Frontal cortex (tissue), 3 donors: ENCODE measurements at regions not wholly inside any gene's neighbourhood (a gene's known extent, or its start where the extent isn't known, plus 50 kb on each side); places are given as distances from the start of the nearest gene placed in this dataset.
A peak's percentile ranks its signal among the peaks of the same experiment; 100 is the strongest.
"Not testable (repeated sequence)": the region's sequence is repeated elsewhere in the genome, so short reads cannot be mapped to it uniquely, and the experiment has no call there.

ENCODE experiments used
- DNase-seq, 2 donors: peaks; one replicate each; pipeline ENCODE4 v3.0.0; 2012; ENCODE audit warnings: low spot score in 2 of 2
- FAIRE-seq: peaks from 2 replicates; lab custom pipeline; 2012; peaks lifted over from hg19 to GRCh38; lab: Jason Lieb, UNC
- donor health status: control.
- donor health status: control.
- donor health status: control.

DNA sequence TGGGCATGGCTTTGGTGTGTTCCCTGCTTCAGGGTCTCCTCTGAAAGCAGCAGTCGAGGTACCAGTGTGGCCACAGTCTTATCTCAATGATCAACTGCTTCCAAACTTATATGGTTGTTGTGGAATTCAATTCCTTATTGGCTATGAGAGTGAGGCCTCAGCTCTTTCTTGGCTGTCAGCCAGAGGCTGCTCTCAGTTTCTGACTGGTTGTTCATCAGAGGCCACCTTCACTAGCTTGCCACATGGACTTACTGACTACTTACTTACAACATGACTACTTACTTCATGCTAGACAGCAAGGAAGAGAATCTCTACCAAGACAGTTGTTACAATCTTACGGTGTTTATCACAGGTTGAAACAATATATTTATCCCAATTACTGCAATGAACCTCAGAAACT lies 789.2 kb downstream of the DIPK2A start:
- no peak for FAIRE-seq
- no peak for DNase-seq

GRCh38 chr3:144762091-144762490 lies 790.5 kb downstream of the DIPK2A start:
- no peak for FAIRE-seq

GRCh38 chr3:144763878-144764454 lies 792.3 kb downstream of the DIPK2A start:
- DNase-seq = no peak
- no peak for FAIRE-seq

More at GRCh38 chr3:144762091-144762490, 790.5 kb downstream of the DIPK2A start:
- no peak for DNase-seq

- FAIRE-seq = no peak
- no peak for DNase-seq
Measured at GRCh38 chr3:144770281-144770680, 798.7 kb downstream of the DIPK2A start.

DNA sequence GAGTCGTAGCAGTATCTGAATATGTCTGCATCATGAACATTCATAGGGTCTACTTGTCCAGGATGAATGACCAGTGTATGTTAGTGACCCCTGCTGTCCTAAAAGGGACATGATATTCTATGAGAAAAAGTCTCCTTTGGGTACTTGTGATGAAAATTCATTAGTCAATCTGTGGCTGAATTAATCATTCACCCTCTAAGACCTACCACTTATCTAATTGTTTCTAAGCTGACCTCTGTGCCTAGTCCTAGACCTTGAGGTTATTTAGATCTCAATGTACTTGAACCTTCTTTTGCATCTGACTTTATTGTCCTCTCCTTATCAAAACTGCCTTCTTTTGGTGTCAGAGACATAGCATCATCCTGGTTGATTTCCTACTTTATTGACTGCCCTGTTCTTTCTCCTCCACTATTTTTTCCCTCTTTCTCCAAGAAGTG lies 799.3 kb downstream of the DIPK2A start:
- peak; percentile 80 for FAIRE-seq

DNA sequence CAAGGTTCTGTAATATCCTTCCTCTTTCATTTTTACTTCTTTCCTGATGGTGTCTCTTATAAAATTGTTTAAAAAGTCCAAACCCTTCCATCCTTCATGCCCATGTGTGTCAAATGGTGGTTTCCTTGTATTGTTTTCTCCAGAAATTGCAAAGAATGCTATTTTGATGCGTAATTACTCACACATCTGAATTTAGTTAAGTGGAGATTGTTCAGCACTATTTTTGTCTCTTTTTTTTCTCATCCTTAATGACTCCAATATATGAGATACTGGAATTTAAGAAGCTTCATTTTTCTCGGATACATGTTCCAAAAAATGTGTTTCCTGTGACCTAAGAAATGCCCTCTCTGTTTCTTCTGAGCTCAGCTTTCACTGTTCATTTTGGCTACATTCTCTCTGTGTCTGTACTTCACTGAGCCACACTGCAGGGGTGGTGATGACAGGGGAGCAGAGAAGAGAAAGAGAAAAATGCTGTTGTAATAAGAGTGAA lies 799.8 kb downstream of the DIPK2A start:
- no peak for DNase-seq
- no peak for FAIRE-seq

More for the DNA sequence above, 799.3 kb downstream of the DIPK2A start:
- DNase-seq = peak in 1 of 2 donors; percentile 8

- DNase-seq = no peak
- no peak for FAIRE-seq
Measured at GRCh38 chr3:144772372-144772771, 800.7 kb downstream of the DIPK2A start.

DNA sequence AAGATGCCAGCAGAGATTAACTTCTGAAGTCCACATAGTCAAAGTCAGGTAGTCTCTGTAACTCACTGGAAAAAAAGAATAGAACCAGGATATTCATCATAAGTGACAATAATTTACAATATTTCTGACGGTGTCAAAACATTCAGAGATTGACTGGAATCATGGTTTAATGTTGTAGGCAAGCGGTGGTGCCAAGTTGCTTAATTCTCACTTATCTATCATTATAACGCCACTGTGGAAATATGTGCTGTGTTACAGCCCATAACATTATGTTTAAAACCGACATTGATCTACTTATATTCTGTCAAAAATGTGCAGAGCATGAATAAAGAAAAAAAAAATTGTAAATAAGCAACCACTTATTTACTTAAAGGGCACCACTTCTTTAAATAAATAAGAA lies 801.7 kb downstream of the DIPK2A start:
- no peak for DNase-seq
- no peak for FAIRE-seq

GRCh38 chr3:144774897-144775296 lies 803.3 kb downstream of the DIPK2A start:
- DNase-seq = no peak
- no peak for FAIRE-seq

DNA sequence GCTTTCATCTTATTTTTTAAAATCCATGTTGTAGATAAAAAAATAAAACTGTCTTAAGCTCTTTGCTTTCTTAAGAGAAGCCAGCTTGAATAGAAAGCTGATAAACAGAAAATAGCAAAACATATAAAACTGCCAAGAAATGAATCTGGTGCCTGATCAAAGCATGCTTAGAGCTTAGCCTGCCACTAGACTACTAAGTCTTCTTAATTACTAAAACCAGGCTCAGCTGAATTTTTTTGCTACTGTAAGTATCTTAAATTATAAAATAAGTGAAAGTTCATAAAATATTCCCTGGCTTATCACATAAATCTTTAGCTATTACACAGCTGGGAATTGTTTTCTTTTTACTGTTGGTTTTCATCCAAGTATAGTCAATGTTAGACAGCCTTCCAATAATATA lies 803.9 kb downstream of the DIPK2A start:
- no peak for DNase-seq
- FAIRE-seq = no peak

DNA sequence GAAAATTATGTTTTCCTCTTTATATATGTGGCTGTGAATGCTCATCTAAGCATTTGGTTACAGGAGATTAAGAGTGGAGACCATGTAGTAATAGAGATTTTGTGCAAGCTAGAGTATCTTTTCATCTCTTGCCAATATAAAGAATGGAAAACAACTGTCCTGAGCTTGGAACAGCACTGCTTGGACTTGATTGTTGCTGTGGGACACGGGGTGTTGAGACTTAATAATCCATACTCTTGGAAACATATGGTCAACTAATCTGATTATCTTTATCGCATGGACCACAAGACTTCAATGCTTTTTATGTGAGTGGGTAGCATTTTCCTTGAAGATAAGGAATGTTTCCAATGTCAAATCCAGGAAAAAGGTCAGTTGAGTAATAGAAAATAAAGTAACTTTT lies 806.3 kb downstream of the DIPK2A start:
- no peak for FAIRE-seq
- DNase-seq = no peak

- no peak for FAIRE-seq
- no peak for DNase-seq
Measured at GRCh38 chr3:144791034-144791433, 819.4 kb downstream of the DIPK2A start.

DNA sequence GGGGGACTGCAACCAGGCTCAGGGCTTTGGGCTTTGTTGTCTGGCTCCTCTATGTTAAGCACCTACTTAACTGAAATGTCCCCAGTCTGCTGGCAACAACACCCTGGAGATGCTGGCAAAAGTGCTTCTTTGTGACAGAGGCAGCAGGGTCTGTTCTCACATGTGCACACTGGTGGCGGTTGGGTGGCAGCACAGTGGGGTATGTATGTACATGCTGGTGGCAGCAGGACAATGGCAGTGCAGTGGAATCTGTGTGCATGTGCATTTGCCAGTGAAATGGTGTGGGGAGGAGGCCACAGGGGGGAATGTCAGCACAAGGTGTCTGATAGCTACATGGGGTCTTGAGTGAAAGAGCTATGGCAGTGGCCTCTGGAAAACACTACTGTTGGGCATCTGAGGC lies 830.3 kb downstream of the DIPK2A start:
- no peak for DNase-seq
- no peak for FAIRE-seq

- FAIRE-seq = no peak
Measured at GRCh38 chr3:144809380-144809779, 837.8 kb downstream of the DIPK2A start.

DNA sequence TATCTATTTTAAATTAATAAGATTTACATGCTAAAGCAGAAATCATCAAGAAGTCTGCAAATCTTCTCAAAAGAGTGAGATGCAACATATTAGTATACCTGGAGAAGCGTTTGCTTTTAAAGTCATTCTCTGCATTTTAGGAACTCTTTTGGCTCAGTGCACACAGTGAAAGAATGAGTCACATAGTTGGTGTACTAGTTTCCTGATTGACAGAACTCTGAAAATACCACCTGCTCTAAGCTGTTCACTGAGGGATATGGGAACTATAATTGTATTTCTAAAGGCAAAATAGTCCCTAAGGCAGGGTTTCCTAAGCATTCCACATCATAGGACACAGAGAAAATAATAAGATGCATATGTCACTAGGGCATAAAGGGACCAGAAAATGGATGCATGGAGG lies 838.5 kb downstream of the DIPK2A start:
- DNase-seq (no peak), FAIRE-seq (no peak)

More at GRCh38 chr3:144809380-144809779, 837.8 kb downstream of the DIPK2A start:
- DNase-seq = no peak

DNA sequence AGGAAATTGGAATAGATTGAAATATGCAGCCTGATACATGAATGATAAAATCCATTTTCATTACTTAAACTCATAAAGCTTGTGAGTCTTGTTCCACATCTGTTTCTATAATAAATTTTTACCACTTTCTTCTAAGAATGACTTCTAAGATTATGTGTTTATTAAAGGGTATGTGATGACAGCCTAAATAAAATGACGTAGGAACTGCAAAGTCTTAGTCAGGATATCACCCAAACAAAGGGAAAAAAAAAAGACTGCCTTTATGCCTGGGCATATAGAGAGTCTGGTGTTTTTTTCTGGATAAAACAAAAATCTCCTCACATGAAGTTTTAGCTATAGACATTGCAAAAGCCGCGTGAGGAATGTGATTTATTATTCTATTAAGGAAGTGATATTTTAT lies 844.0 kb downstream of the DIPK2A start:
- DNase-seq = no peak
- no peak for FAIRE-seq

GRCh38 chr3:144816323-144816722 lies 844.7 kb downstream of the DIPK2A start:
- DNase-seq (no peak), FAIRE-seq (no peak)

DNA sequence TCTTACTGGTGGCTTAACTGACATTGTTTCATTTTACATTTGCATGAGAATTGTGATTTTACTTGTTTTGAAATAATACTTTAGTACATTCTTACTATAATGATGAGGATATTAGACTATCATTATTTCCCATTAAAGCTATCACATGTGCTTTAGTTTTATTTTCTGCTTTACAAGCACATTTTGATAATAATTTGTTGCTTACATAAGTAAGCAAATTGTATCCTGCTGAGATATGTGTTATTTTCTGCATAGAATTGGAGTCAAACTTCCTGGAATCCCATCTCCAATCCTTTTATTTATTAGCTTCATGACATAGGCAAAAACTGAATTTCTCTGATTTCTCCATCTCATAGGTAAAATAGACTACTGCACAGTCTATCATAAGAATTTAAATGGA lies 847.4 kb downstream of the DIPK2A start:
- FAIRE-seq = no peak
- DNase-seq = no peak

DNA sequence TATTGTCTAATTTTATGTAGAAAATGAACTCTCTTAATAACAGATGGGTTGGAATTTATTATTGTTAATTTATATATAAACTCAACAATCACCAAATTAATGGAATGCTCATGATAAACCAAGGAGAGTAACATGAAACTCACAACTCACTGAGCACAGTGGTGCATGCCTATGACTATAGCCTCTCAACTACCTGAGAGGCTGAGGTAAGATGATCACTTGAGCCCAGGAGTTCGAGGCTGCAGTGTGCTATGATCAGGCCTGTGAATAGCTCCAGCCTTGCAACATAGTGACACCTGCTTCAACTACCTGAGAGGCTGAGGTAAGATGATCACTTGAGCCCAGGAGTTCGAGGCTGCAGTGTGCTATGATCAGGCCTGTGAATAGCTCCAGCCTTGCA lies 848.6 kb downstream of the DIPK2A start:
- not testable (repeated sequence) for DNase-seq, FAIRE-seq

DNA sequence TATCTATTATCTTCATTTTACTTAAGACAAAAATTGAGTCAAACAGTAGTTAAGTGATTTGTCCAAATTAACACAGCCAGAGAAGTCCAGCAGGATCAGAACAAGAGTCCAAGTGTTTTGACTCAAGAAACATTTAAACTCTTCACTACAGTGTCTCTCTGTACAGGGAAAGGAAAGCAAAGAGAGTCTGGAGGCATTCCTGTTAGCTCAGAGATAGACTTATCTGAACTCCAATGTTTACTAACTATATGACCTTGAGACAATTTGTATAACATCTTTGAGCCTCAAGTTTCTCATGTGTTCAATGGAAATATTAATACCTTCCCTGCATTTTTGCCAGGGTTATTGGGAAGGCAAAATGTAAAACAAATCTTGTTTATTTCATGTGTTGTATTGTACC lies 849.1 kb downstream of the DIPK2A start:
- DNase-seq = no peak
- FAIRE-seq = no peak

GRCh38 chr3:144821583-144821982 lies 850.0 kb downstream of the DIPK2A start:
- FAIRE-seq (no peak), DNase-seq (no peak)

DNA sequence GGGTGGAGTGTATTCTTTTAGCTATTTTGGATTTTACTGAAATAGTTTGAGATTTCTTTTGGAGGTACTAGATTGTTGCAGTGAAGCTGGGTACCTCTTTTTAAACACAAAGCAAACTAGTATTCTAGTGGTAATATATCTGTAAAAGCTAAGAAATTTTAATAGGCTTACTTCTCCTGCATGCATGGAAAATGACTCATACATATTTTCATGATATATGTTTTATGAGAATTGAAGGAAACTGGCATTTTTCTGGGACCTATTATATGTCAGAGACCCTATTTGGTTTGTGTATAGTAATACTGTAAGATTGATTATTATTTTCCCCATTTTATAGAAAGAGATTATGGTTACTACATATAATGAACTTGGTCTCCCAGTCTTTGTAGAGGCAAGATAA lies 851.0 kb downstream of the DIPK2A start:
- no peak for FAIRE-seq

More for the DNA sequence above, 851.0 kb downstream of the DIPK2A start:
- no peak for DNase-seq
